ENCODE measurements at regions not wholly inside any gene's neighbourhood (a gene's known extent, or its start where the extent isn't known, plus 50 kb on each side); places are given as distances from the start of the nearest gene placed in this dataset.

DNA sequence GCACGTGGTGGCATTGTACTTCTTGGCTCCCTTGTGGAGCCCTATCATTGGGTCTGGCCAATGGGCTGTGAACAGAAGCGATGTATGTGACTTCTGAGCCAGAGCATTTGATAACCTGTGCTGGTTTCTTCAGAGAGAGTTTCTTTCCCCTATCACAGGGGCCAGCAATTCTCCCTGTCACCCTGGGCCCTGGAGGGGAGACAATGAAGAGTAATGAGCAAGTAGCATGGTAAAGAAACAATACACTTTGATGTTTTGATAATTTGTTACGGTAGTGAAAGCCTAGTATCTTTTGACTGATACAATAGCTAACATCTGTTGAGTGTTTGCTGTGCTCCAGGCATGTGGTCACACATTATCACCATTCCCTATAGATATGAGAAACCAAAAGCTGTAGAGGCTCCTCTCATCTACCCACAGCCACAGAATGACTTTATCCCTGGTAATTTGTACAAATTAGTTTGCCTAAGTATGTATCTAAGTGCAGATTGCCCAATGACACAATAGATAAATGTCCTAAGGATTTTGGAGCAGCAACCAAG lies 113.4 kb upstream of the SVIL start:
- TF ChIP-seq, protein P1, sequence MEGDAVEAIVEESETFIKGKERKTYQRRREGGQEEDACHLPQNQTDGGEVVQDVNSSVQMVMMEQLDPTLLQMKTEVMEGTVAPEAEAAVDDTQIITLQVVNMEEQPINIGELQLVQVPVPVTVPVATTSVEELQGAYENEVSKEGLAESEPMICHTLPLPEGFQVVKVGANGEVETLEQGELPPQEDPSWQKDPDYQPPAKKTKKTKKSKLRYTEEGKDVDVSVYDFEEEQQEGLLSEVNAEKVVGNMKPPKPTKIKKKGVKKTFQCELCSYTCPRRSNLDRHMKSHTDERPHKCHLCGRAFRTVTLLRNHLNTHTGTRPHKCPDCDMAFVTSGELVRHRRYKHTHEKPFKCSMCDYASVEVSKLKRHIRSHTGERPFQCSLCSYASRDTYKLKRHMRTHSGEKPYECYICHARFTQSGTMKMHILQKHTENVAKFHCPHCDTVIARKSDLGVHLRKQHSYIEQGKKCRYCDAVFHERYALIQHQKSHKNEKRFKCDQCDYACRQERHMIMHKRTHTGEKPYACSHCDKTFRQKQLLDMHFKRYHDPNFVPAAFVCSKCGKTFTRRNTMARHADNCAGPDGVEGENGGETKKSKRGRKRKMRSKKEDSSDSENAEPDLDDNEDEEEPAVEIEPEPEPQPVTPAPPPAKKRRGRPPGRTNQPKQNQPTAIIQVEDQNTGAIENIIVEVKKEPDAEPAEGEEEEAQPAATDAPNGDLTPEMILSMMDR (IDR thresholded peaks at IDR 0.05), result no peak
- peaks cover 16 to 19% of the 10 kb centered on the region in 2 donors for H3K4me1 ChIP-seq (ENCODE audit: control insufficient read depth in 1 of 2, insufficient read depth in 2 of 2, low read length in 2 of 2)
- intact Hi-C loops (cut with micrococcal nuclease), result no loop called here
- H3K4me2 ChIP-seq (replicated peaks; ENCODE audit: extremely low read depth, low read length, poor library complexity, severe bottlenecking), result no peak overlapping the region
- H3K4me3 ChIP-seq (replicated peaks in 1 of 3; ENCODE audit: low read depth in 2 of 3, low read length in 3 of 3), result no peak overlapping the region
- H3K36me3 ChIP-seq (replicated peaks in 1 of 2; ENCODE audit: control insufficient read depth in 1 of 2, insufficient read depth in 2 of 2, low read length in 2 of 2), result no peaks in the 10 kb centered on the region
- no peaks in the 10 kb centered on the region for H4K20me1 ChIP-seq (ENCODE audit: insufficient read depth, low read length)
- WGBS (ENCODE audit: insufficient coverage), result 78% methylated on average over 1 of the region's 3 CpGs
- H3K79me2 ChIP-seq (ENCODE audit: insufficient read depth, low read length), result no peaks in the 10 kb centered on the region
- H2AFZ ChIP-seq (ENCODE audit: insufficient read depth, low read depth, low read length, poor library complexity, severe bottlenecking), result no peak overlapping the region
- no peaks in the 10 kb centered on the region for H3K9me3 ChIP-seq (replicated peaks in 1 of 2; ENCODE audit: control insufficient read depth in 1 of 2, insufficient read depth in 1 of 2, low read length in 2 of 2)
- Mint-ChIP-seq H3K36me3 (no peaks in the 10 kb centered on the region), H3K27me3 (ENCODE audit: low read depth in 3 of 3) (peaks cover 0 to 5% (median 0%) of the 10 kb centered on the region in 3 donors), H3K9me3 (peaks cover 0 to 2% (median 0%) of the 10 kb centered on the region in 7 donors), H3K4me1 (no peaks in the 10 kb centered on the region), H3K4me3 (no peak overlapping the region), H3K27ac (no peak overlapping the region)
- H3K9ac ChIP-seq (ENCODE audit: insufficient read depth, low read length, poor library complexity, severe bottlenecking), result no peak overlapping the region
- no peaks in the 10 kb centered on the region for H3K27me3 ChIP-seq (ENCODE audit: control insufficient read depth in 2 of 2, insufficient read depth in 2 of 2, low read length in 2 of 2)
- DNase-seq, result no peak
- H3K27ac ChIP-seq (ENCODE audit: low read depth in 1 of 2, low read length in 2 of 2), result no peak overlapping the region

DNA sequence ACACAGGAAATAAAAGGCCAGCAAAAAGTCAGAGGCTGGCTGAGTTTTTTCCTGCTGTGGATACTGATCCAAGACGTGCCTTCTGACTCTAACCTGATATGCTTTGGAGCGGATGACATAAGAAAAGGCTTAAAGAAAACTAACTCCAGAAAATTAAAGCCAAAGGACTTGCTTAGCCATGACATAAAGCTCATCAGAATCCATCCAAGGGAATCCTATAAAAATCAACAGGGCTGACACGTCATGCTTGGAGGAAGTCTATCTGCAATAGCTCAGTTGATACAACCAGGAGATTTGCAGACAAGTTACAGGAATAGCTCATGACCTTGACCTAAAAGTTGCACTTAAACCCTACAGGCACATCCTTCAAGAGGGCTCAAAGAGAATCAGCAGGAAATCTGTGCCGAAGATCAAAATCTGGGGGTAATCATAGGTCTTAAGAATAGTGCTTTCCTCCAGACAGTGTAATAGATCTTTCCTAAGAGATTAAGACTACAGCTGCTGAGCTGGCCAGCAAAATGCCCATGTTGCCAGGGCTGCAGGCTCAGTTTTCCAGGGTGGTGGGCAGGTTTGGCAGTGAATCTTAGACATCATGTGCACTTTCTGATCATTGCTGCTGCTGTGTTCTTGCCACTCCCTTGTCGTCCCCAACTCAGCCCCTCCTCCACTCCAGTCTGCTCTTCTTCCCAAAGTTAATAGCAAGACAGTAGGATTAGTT lies 111.5 kb upstream of the SVIL start:
- Histone ChIP-seq H3K4me3 (replicated peaks in 1 of 3; ENCODE audit: low read depth in 2 of 3, low read length in 3 of 3) (no peak overlapping the region), H3K4me1 (ENCODE audit: control insufficient read depth in 1 of 2, insufficient read depth in 2 of 2, low read length in 2 of 2) (peaks cover 5 to 7% of the 10 kb centered on the region in 2 donors), H4K20me1 (ENCODE audit: insufficient read depth, low read length) (no peaks in the 10 kb centered on the region), H3K79me2 (ENCODE audit: insufficient read depth, low read length) (no peaks in the 10 kb centered on the region), H3K27ac (ENCODE audit: low read depth in 1 of 2, low read length in 2 of 2) (no peak overlapping the region), H3K9ac (ENCODE audit: insufficient read depth, low read length, poor library complexity, severe bottlenecking) (no peak overlapping the region), H3K4me2 (replicated peaks; ENCODE audit: extremely low read depth, low read length, poor library complexity, severe bottlenecking) (no peak overlapping the region), H3K27me3 (ENCODE audit: control insufficient read depth in 2 of 2, insufficient read depth in 2 of 2, low read length in 2 of 2) (no peaks in the 10 kb centered on the region), H3K36me3 (replicated peaks in 1 of 2; ENCODE audit: control insufficient read depth in 1 of 2, insufficient read depth in 2 of 2, low read length in 2 of 2) (no peaks in the 10 kb centered on the region), H3K9me3 (replicated peaks in 1 of 2; ENCODE audit: control insufficient read depth in 1 of 2, insufficient read depth in 1 of 2, low read length in 2 of 2) (no peaks in the 10 kb centered on the region), H2AFZ (ENCODE audit: insufficient read depth, low read depth, low read length, poor library complexity, severe bottlenecking) (no peak overlapping the region)
- Mint-ChIP-seq H3K9me3 (peaks cover 0 to 2% (median 0%) of the 10 kb centered on the region in 7 donors), H3K4me3 (no peak overlapping the region), H3K4me1 (no peaks in the 10 kb centered on the region), H3K27me3 (ENCODE audit: low read depth in 3 of 3) (peaks cover 0 to 7% (median 0%) of the 10 kb centered on the region in 3 donors), H3K36me3 (no peaks in the 10 kb centered on the region), H3K27ac (no peak overlapping the region)
- WGBS (ENCODE audit: insufficient coverage), result 75% methylated on average over 4 of the region's 5 CpGs
- TF ChIP-seq, protein P1 (IDR thresholded peaks at IDR 0.05), result no peak
- DNase-seq, result no peak
- intact Hi-C loops (cut with micrococcal nuclease), result no loop called here

All from CD14-positive monocyte (primary cell).